Esophagus muscularis mucosa (tissue), 4 donors: ENCODE measurements at regions not wholly inside any gene's neighbourhood (a gene's known extent, or its start where the extent isn't known, plus 50 kb on each side); places are given as distances from the start of the nearest gene placed in this dataset.

Experiments
- EP300 ChIP-seq: sonication (generic); formaldehyde crosslinking; IDR thresholded peaks from one replicate; pipeline ENCODE4 v1.6.1; 2017; ENCODE audit warnings: antibody characterized with exemption
- POLR2A ChIP-seq: fragments of 450-650 bp; IDR thresholded peaks from one replicate; pipeline ENCODE4 v1.6.1; 2017; ENCODE audit warnings: antibody characterized with exemption, moderate library complexity, mild to moderate bottlenecking, low read depth
- POLR2AphosphoS5 ChIP-seq, 2 donors: sonication (generic); formaldehyde crosslinking; IDR thresholded peaks; one replicate each; pipeline ENCODE4 v1.6.1; 2017; ENCODE audit warnings: antibody characterized with exemption in 2 of 2
- TF ChIP-seq, protein P1 (sequence below), 3 experiments: fragments of 200-600 bp in 2 of 3; fragments of 450-650 bp in 1 of 3; sonication (generic) in 2 of 3; IDR thresholded peaks; one replicate each; pipeline ENCODE4 v1.5.1; 2017 to 2019; ENCODE audit warnings: antibody characterized with exemption in 3 of 3, mild to moderate bottlenecking in 2 of 3, moderate library complexity in 1 of 3

DNA sequence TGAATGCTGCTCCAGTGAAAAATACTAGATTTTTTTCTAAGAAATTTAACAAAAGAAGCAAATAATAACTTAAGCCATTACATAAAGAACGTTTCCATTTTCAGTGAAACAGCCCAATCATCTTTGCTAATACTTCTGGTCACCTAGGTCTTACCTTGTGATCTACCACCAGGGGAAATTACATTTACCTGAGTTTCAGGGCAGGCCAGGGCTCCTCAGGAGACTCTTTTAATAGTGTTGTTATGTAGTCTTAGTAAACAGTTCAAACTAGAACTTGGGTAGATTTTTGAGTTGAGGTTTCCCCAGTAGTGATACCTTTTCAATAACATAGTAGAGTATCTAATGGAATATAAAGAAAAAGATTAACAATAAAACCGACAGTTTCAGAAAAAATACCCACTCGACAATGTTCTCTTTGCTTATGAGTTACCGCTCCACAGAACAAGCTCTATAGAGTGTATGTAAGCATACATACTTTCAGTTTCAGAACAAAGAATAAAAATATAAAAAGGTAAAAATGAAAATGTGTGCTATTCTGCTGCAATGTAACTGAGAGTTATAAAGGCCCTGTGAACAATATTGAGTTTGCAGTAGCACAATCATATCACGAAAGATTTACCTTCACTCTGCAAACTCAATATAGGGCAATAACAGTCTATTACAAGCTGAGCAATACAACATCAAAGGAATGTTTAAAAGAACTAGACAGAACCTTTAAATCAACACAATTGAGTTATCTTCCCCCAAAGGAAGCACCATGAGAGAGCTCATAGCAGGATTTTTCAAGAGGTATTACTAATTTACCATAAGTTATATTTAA is 165.8 kb downstream of the ATOH1 start:
- TF ChIP-seq, protein P1, sequence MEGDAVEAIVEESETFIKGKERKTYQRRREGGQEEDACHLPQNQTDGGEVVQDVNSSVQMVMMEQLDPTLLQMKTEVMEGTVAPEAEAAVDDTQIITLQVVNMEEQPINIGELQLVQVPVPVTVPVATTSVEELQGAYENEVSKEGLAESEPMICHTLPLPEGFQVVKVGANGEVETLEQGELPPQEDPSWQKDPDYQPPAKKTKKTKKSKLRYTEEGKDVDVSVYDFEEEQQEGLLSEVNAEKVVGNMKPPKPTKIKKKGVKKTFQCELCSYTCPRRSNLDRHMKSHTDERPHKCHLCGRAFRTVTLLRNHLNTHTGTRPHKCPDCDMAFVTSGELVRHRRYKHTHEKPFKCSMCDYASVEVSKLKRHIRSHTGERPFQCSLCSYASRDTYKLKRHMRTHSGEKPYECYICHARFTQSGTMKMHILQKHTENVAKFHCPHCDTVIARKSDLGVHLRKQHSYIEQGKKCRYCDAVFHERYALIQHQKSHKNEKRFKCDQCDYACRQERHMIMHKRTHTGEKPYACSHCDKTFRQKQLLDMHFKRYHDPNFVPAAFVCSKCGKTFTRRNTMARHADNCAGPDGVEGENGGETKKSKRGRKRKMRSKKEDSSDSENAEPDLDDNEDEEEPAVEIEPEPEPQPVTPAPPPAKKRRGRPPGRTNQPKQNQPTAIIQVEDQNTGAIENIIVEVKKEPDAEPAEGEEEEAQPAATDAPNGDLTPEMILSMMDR (IDR thresholded peaks at IDR 0.05), result no peak
- TF ChIP-seq EP300, result no peak
- TF ChIP-seq POLR2AphosphoS5 (IDR thresholded peaks at IDR 0.05), result no peak
- no peak for TF ChIP-seq POLR2A
